Hepatocyte (in vitro differentiated cells): ENCODE measurements at regions not wholly inside any gene's neighbourhood (a gene's known extent, or its start where the extent isn't known, plus 50 kb on each side); places are given as distances from the start of the nearest gene placed in this dataset.

ENCODE experiments used
- EZH2 ChIP-seq: fragments of 200-600 bp; sonication (generic); IDR thresholded peaks from 2 replicates; pipeline ENCODE4 v1.6.1; 2016; ENCODE audit warnings: antibody characterized with exemption, mild to moderate bottlenecking, borderline replicate concordance
- EZH2phosphoT487 ChIP-seq: fragments of 200-600 bp; sonication (generic); IDR thresholded peaks from one replicate; pipeline ENCODE4 v1.6.1; 2018; ENCODE audit warnings: antibody characterized with exemption, mild to moderate bottlenecking, low read depth, moderate library complexity; ENCODE audit not compliant: unreplicated experiment, severe bottlenecking
- TF ChIP-seq, protein P1 (sequence below): fragments of 200-600 bp; sonication (generic); IDR thresholded peaks from 2 replicates; pipeline ENCODE4 v1.5.1; 2016; ENCODE audit warnings: antibody characterized with exemption, mild to moderate bottlenecking; ENCODE audit not compliant: poor library complexity

DNA sequence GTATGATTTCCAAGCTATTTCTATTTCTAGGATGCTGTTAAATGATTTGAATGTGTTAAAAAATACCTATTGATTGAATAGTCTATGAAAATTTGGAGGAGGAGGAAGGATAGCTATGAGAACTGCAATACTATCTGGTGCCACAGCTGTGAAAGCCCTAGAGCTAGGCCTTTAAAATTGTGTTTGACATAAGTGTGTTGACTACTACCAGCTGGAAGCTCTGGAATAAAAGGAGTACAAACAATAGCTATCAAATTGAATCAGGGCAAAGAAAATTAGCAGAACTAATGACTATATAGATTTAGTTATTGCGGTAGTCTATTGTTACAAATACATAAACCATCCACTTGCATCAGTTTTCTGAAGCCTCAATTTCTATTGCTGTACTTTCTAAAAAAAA, 124.8 kb upstream of the CNTN5 start:
- TF ChIP-seq, protein P1, sequence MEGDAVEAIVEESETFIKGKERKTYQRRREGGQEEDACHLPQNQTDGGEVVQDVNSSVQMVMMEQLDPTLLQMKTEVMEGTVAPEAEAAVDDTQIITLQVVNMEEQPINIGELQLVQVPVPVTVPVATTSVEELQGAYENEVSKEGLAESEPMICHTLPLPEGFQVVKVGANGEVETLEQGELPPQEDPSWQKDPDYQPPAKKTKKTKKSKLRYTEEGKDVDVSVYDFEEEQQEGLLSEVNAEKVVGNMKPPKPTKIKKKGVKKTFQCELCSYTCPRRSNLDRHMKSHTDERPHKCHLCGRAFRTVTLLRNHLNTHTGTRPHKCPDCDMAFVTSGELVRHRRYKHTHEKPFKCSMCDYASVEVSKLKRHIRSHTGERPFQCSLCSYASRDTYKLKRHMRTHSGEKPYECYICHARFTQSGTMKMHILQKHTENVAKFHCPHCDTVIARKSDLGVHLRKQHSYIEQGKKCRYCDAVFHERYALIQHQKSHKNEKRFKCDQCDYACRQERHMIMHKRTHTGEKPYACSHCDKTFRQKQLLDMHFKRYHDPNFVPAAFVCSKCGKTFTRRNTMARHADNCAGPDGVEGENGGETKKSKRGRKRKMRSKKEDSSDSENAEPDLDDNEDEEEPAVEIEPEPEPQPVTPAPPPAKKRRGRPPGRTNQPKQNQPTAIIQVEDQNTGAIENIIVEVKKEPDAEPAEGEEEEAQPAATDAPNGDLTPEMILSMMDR: no peak
- TF ChIP-seq EZH2 (no peak), EZH2phosphoT487 (no peak)
